ENCODE measurements at regions not wholly inside any gene's neighbourhood (a gene's known extent, or its start where the extent isn't known, plus 50 kb on each side); places are given as distances from the start of the nearest gene placed in this dataset.

- TF ChIP-seq EZH2 (IDR thresholded peaks at IDR 0.05; ENCODE audit: low read length, missing control alignments): no peak
- TF ChIP-seq CTCF (conservative IDR thresholded peaks at IDR 0.05 in 1 of 2, IDR thresholded peaks at IDR 0.05 in 1 of 2; ENCODE audit: low read depth in 1 of 2, low read length in 2 of 2): no peak
Observed at GRCh38 chr15:37518436-37518835, 416.0 kb upstream of the TMCO5A start.

All from fibroblast of lung (primary cell).